A673 (cell line): ENCODE measurements at regions not wholly inside any gene's neighbourhood (a gene's known extent, or its start where the extent isn't known, plus 50 kb on each side); places are given as distances from the start of the nearest gene placed in this dataset.

Experiments
- BruUV-seq: library from RNA; stranded (reverse); fragments of 400-500 nt; replicated peaks from 2 replicates; lab custom pipeline; 2021; lab: Mats Ljungman, UMichigan
- CTCF ChIA-PET: fragments of 300-600 bp; sonication (Branson Sonifier 250); formaldehyde crosslinking; loops from one replicate; lab custom pipeline; 2022; ENCODE audit warnings: antibody characterized with exemption; lab: Charles Lee
- POLR2A ChIA-PET: fragments of 300-600 bp; sonication (Branson Sonifier 250); formaldehyde crosslinking; loops from one replicate; lab custom pipeline; 2022; ENCODE audit warnings: antibody characterized with exemption; ENCODE audit not compliant: low non-redundant PET; lab: Charles Lee
- DNase-seq: peaks from one replicate; pipeline ENCODE4 v3.0.0-alpha.2; 2015; ENCODE audit warnings: low spot score
- H3K27ac ChIP-seq: fragments of 200-600 bp; sonication (generic); 2 replicates; pipeline ENCODE4 v1.5.1; 2016; ENCODE audit warnings: mixed run types, low read depth, mild to moderate bottlenecking, mixed read lengths, antibody characterized with exemption, low read length; ENCODE audit not compliant: poor library complexity, severe bottlenecking
- H3K27me3 ChIP-seq: fragments of 200-600 bp; sonication (generic); replicated peaks from 2 replicates; pipeline ENCODE4 v1.6.1; 2017; ENCODE audit warnings: mixed run types, low read depth, mild to moderate bottlenecking, mixed read lengths, antibody characterized with exemption, low read length; ENCODE audit not compliant: insufficient read depth, poor library complexity
- H3K36me3 ChIP-seq: fragments of 200-600 bp; sonication (generic); 2 replicates; pipeline ENCODE4 v1.6.1; 2016; ENCODE audit warnings: mixed run types, mild to moderate bottlenecking, mixed read lengths, antibody characterized with exemption, low read length; ENCODE audit not compliant: insufficient read depth, poor library complexity, severe bottlenecking
- H3K4me1 ChIP-seq: fragments of 200-600 bp; sonication (generic); 2 replicates; pipeline ENCODE4 v1.6.1; 2017; ENCODE audit warnings: mixed run types, mild to moderate bottlenecking, mixed read lengths, antibody characterized with exemption, low read length; ENCODE audit not compliant: insufficient read depth, poor library complexity, severe bottlenecking
- H3K4me3 ChIP-seq: fragments of 200-600 bp; sonication (generic); 2 replicates; pipeline ENCODE4 v1.5.1; 2016; ENCODE audit warnings: low read depth, mixed run types, mild to moderate bottlenecking, mixed read lengths, low read length; ENCODE audit not compliant: poor library complexity, severe bottlenecking
- H3K9me3 ChIP-seq: fragments of 200-600 bp; sonication (generic); 2 replicates; pipeline ENCODE4 v1.6.1; 2016; ENCODE audit warnings: mixed run types, low read depth, mild to moderate bottlenecking, mixed read lengths, antibody characterized with exemption, low read length; ENCODE audit not compliant: poor library complexity, severe bottlenecking
- CTCF ChIP-seq: fragments of 300-800, 200-600 bp; sonication (generic); conservative IDR thresholded peaks from 2 replicates; pipeline ENCODE4 v1.5.1; 2017; ENCODE audit warnings: low read depth, mild to moderate bottlenecking, antibody characterized with exemption, low read length, moderate library complexity, mixed read lengths
- EZH2 ChIP-seq: fragments of 200-600 bp; sonication (generic); IDR thresholded peaks from 2 replicates; pipeline ENCODE4 v1.6.1; 2017; ENCODE audit warnings: borderline replicate concordance, low read depth, mild to moderate bottlenecking, mixed read lengths, antibody characterized with exemption, low read length; ENCODE audit not compliant: poor library complexity, severe bottlenecking
- intact Hi-C: fragments of 100-400 bp; cut with micrococcal nuclease; formaldehyde crosslinking; loops from one replicate; pipeline ENCODE4 v1.10.0; 2022; ENCODE audit not compliant: unreplicated experiment

DNA sequence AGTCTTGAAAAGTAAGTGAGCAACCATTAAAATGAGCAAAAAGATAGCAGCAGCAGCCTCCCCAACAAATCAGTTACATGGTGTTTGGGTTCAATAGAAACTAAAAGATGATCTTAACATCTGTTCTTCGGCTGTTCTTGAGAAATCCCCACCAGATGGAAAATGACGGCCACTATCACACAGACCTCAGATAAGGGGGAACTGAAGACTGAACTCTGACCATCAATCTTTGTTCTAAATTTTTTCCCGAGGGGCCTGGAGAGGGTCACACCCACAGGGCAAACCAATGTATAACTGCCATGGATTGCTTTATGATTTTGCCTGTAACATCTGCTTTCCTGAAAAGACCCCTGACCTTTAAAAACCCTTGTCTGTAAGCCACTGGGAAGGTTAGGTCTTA is 624.8 kb upstream of the KIRREL3 start:
- H3K36me3 ChIP-seq: no peaks in the 10 kb centered on the region
- H3K4me1 ChIP-seq: peaks cover 5% of the 10 kb centered on the region
- ChIA-PET CTCF (no interaction called here), POLR2A (no interaction called here)
- no TSS peak for BruUV-seq
- H3K4me3 ChIP-seq: no peak overlapping the region
- DNase-seq: no peak
- H3K27me3 ChIP-seq: no peaks in the 10 kb centered on the region
- intact Hi-C loops: no loop called here
- H3K9me3 ChIP-seq: no peaks in the 10 kb centered on the region
- no peak overlapping the region for H3K27ac ChIP-seq
- TF ChIP-seq EZH2 (no peak), CTCF (no peak)

DNA sequence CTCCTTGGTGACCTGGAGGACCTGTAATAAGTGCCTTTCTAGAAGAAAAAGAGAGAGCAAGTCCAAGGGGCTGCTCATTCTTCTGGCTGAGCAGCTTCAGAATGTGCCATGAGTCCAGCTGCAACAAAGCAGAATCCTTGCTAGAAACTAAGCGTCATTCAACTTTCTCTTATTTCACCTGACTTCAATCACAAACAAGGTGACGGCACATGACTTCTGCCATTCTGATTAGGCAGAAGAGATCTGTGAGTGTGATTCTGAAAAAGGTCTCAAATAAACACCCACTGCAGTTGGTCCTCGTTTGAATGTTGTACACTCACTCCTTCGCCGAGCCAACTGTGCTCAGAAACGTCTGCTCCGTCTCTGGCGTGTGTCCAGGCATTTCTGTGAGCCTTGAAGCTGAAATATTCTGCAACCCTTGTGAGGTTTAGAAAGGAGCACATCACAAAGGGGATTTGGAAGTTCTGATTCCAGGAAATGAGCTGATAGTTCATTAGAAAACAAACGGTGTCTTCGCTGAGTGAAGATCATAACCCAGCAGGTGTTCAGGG is 623.8 kb upstream of the KIRREL3 start:
- no peaks in the 10 kb centered on the region for H3K27me3 ChIP-seq
- H3K36me3 ChIP-seq: no peaks in the 10 kb centered on the region
- no peaks in the 10 kb centered on the region for H3K9me3 ChIP-seq
- H3K4me3 ChIP-seq: no peak overlapping the region
- TF ChIP-seq CTCF (no peak), EZH2 (no peak)
- DNase-seq: no peak
- CTCF ChIA-PET: no interaction called here
- POLR2A ChIA-PET: no interaction called here
- no peak overlapping the region for H3K27ac ChIP-seq
- peaks cover 5% of the 10 kb centered on the region for H3K4me1 ChIP-seq
- intact Hi-C loops: no loop called here
- BruUV-seq: no TSS peak

DNA sequence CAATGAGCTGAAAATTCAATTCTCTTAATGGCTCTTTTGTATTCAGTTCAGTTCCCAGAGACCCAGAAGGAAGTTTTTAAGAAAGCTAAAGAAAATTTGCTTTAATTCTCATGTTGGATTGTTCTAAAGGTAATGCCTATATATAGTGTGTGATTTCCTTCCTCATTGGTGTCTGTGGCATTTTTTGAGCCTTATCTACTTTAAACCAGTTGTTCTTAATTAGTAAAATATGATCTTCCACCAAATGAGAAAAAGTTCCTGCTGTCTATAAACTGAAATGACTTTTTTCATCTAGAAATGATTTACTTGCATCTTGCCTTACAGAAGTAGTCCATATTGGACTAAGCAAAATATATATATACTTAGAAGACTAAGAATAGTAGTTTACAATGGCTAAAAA is 622.1 kb upstream of the KIRREL3 start:
- H3K9me3 ChIP-seq: no peaks in the 10 kb centered on the region
- H3K27ac ChIP-seq: no peak overlapping the region
- H3K4me3 ChIP-seq: no peak overlapping the region
- peaks cover 1% of the 10 kb centered on the region for H3K4me1 ChIP-seq
- no TSS peak for BruUV-seq
- intact Hi-C loops: no loop called here
- H3K36me3 ChIP-seq: no peaks in the 10 kb centered on the region
- TF ChIP-seq EZH2 (no peak), CTCF (no peak)
- H3K27me3 ChIP-seq: no peaks in the 10 kb centered on the region
- no peak for DNase-seq
- POLR2A ChIA-PET: no interaction called here
- CTCF ChIA-PET: no interaction called here
